CD4-positive, alpha-beta T cell treated with Interferon gamma for 1 hour (primary cell): ENCODE measurements at regions not wholly inside any gene's neighbourhood (a gene's known extent, or its start where the extent isn't known, plus 50 kb on each side); places are given as distances from the start of the nearest gene placed in this dataset.
"Not testable (repeated sequence)": the region's sequence is repeated elsewhere in the genome, so short reads cannot be mapped to it uniquely, and the experiment has no call there.

Experiments
- DNase-seq: peaks from one replicate; pipeline ENCODE4 v3.0.0-alpha.2; 2020

GRCh38 chr14:83893447-83893846 is 1636.5 kb upstream of the FLRT2 start:
- DNase-seq: no peak

- DNase-seq: no peak
Observed at GRCh38 chr14:83894568-83894967, 1635.4 kb upstream of the FLRT2 start.

- DNase-seq: not testable (repeated sequence)
Observed at GRCh38 chr14:83898558-83898957, 1631.4 kb upstream of the FLRT2 start.

- no peak for DNase-seq
Observed at GRCh38 chr14:83899706-83900105, 1630.2 kb upstream of the FLRT2 start.

- no peak for DNase-seq
Observed at GRCh38 chr14:83905157-83905556, 1624.8 kb upstream of the FLRT2 start.

- no peak for DNase-seq
Observed at GRCh38 chr14:83908419-83908818, 1621.5 kb upstream of the FLRT2 start.

GRCh38 chr14:83909507-83909906 is 1620.4 kb upstream of the FLRT2 start:
- no peak for DNase-seq

GRCh38 chr14:83912032-83912642 is 1617.8 kb upstream of the FLRT2 start:
- no peak for DNase-seq

- no peak for DNase-seq
Observed at GRCh38 chr14:83913476-83913875, 1616.5 kb upstream of the FLRT2 start.

- no peak for DNase-seq
Observed at GRCh38 chr14:83918546-83918945, 1611.4 kb upstream of the FLRT2 start.

- DNase-seq: not testable (repeated sequence)
Observed at GRCh38 chr14:83919675-83920074, 1610.3 kb upstream of the FLRT2 start.

GRCh38 chr14:83923842-83924241 is 1606.1 kb upstream of the FLRT2 start:
- no peak for DNase-seq

- DNase-seq: no peak
Observed at GRCh38 chr14:83924259-83924658, 1605.7 kb upstream of the FLRT2 start.

- DNase-seq: no peak
Observed at GRCh38 chr14:83940253-83940652, 1589.7 kb upstream of the FLRT2 start.

- no peak for DNase-seq
Observed at GRCh38 chr14:83958359-83958758, 1571.6 kb upstream of the FLRT2 start.

GRCh38 chr14:83960832-83961512 is 1569.0 kb upstream of the FLRT2 start:
- DNase-seq: no peak

- no peak for DNase-seq
Observed at GRCh38 chr14:83969998-83970397, 1559.9 kb upstream of the FLRT2 start.

- DNase-seq: no peak
Observed at GRCh38 chr14:83972631-83973030, 1557.3 kb upstream of the FLRT2 start.

GRCh38 chr14:83974647-83975163 is 1555.2 kb upstream of the FLRT2 start:
- DNase-seq: no peak

GRCh38 chr14:83975435-83975834 is 1554.5 kb upstream of the FLRT2 start:
- DNase-seq: no peak

- DNase-seq: no peak
Observed at GRCh38 chr14:83975841-83976770, 1553.8 kb upstream of the FLRT2 start.

GRCh38 chr14:83977583-83977982 is 1552.4 kb upstream of the FLRT2 start:
- no peak for DNase-seq

GRCh38 chr14:83981676-83982258 is 1548.2 kb upstream of the FLRT2 start:
- not testable (repeated sequence) for DNase-seq
